GM12878 (cell line): ENCODE measurements at regions not wholly inside any gene's neighbourhood (a gene's known extent, or its start where the extent isn't known, plus 50 kb on each side); places are given as distances from the start of the nearest gene placed in this dataset.

ENCODE experiments used
- ATAC-seq: fragments of 200-7000 bp; cut with Tn5 transposase; 3 replicates; pipeline ENCODE4 v1.9.1; 2020; ENCODE audit warnings: mild to moderate bottlenecking, moderate library complexity
- BruUV-seq: library from RNA; stranded (reverse); fragments of 400-500 nt; replicated peaks from 2 replicates; lab custom pipeline; 2021; lab: Mats Ljungman, UMichigan
- CTCF ChIA-PET: fragments of 300-600 bp; sonication (Branson Sonifier 250); formaldehyde crosslinking; extraction: SDS; loops from one replicate; lab custom pipeline; 2021; ENCODE audit warnings: inconsistent platforms; lab: Yijun Ruan, JAX
- POLR2A ChIA-PET: fragments of 350-600 bp; formaldehyde crosslinking; extraction: SDS; loops from one replicate; lab custom pipeline; 2021; ENCODE audit warnings: inconsistent platforms; lab: Charles Lee
- RAD21 ChIA-PET: fragments of 300-600 bp; sonication (Branson Sonifier 250); formaldehyde crosslinking; loops from one replicate; lab custom pipeline; 2023; ENCODE audit warnings: antibody characterized with exemption; ENCODE audit not compliant: unreplicated experiment; lab: Charles Lee
- SMC1A ChIA-PET: fragments of 300-600 bp; sonication (Branson Sonifier 250); formaldehyde crosslinking; loops from one replicate; lab custom pipeline; 2023; ENCODE audit not compliant: unreplicated experiment, uncharacterized antibody; lab: Charles Lee
- DNase-seq: peaks from one replicate; pipeline ENCODE4 v3.0.0-alpha.2; 2011; ENCODE audit warnings: low read depth, low spot score
- FAIRE-seq: peaks from 3 replicates; lab custom pipeline; 2011; peaks lifted over from hg19 to GRCh38; lab: Jason Lieb, UNC
- H2AFZ ChIP-seq: 2 replicates; pipeline ENCODE4 v1.6.0; 2011; ENCODE audit warnings: low read depth, low read length, control low read depth; ENCODE audit not compliant: control insufficient read depth
- H3K27ac ChIP-seq: 2 replicates; pipeline ENCODE4 v1.5.1; 2011; ENCODE audit warnings: control low read depth; ENCODE audit not compliant: control insufficient read depth, insufficient read depth
- H3K27me3 ChIP-seq, 2 experiments: replicated peaks in 1 of 2; 2 replicates each; pipeline versions ENCODE4 v1.6.0 to v1.6.1; 2011; ENCODE audit warnings: low read length in 1 of 2; ENCODE audit not compliant: control insufficient read depth in 2 of 2, insufficient read depth in 2 of 2
- H3K36me3 ChIP-seq, 2 experiments: 2 replicates each; pipeline ENCODE4 v1.5.1; 2011; ENCODE audit warnings: low read length in 1 of 2; ENCODE audit not compliant: control insufficient read depth in 2 of 2, insufficient read depth in 2 of 2
- H3K4me1 ChIP-seq: 2 replicates; pipeline ENCODE4 v1.6.1; 2011; ENCODE audit warnings: mild to moderate bottlenecking, low read length, moderate library complexity, mixed read lengths; ENCODE audit not compliant: control insufficient read depth, insufficient read depth
- H3K4me2 ChIP-seq: 2 replicates; pipeline ENCODE4 v1.6.0; 2011; ENCODE audit warnings: control low read depth; ENCODE audit not compliant: control insufficient read depth, insufficient read depth
- H3K4me3 ChIP-seq: fragments of 200-600 bp; sonication (generic); 2 replicates; pipeline ENCODE4 v1.5.1; 2016
- H3K79me2 ChIP-seq: 2 replicates; pipeline ENCODE4 v1.6.0; 2011; ENCODE audit warnings: low read length; ENCODE audit not compliant: control insufficient read depth, insufficient read depth
- H3K9ac ChIP-seq: 2 replicates; pipeline ENCODE4 v1.8.0; 2011; ENCODE audit warnings: low read length, control low read depth, mixed read lengths; ENCODE audit not compliant: control insufficient read depth, insufficient read depth
- H3K9me3 ChIP-seq: replicated peaks from 3 replicates; pipeline ENCODE4 v1.5.1; 2011; ENCODE audit warnings: mild to moderate bottlenecking, low read length; ENCODE audit not compliant: control insufficient read depth, insufficient read depth
- H4K20me1 ChIP-seq: 2 replicates; pipeline ENCODE4 v1.6.0; 2011; ENCODE audit not compliant: control insufficient read depth, insufficient read depth
- ASH2L ChIP-seq: fragments of 300-600, 200-600 bp; sonication (generic); IDR thresholded peaks from 2 replicates; pipeline ENCODE4 v1.6.1; 2017; ENCODE audit warnings: low read depth, mild to moderate bottlenecking, borderline replicate concordance
- CBX5 ChIP-seq: sonication (generic); IDR thresholded peaks from 2 replicates; pipeline ENCODE4 v1.6.1; 2016; ENCODE audit warnings: low read depth, moderate library complexity, mild to moderate bottlenecking, inconsistent platforms
- CUX1 ChIP-seq: IDR thresholded peaks from 2 replicates; pipeline ENCODE4 v1.6.1; 2012; ENCODE audit warnings: improper control_type of control experiment, low read depth, low read length; ENCODE audit not compliant: insufficient replicate concordance
- GATAD2B ChIP-seq: fragments of 450-650 bp; conservative IDR thresholded peaks from 2 replicates; pipeline ENCODE4 v1.6.1; 2017; ENCODE audit warnings: low read depth, mild to moderate bottlenecking, moderate library complexity
- IRF5 ChIP-seq: fragments of 450-650 bp; IDR thresholded peaks from 2 replicates; pipeline ENCODE4 v1.6.1; 2017; ENCODE audit warnings: borderline replicate concordance
- NFYA ChIP-seq: IDR thresholded peaks from 2 replicates; pipeline ENCODE4 v1.6.1; 2011; ENCODE audit warnings: low read depth, mild to moderate bottlenecking, low read length, improper control_type of control experiment, borderline replicate concordance
- SUZ12 ChIP-seq: fragments of 200-600 bp; sonication (generic); IDR thresholded peaks from one replicate; pipeline ENCODE4 v1.6.1; 2018; ENCODE audit warnings: antibody characterized with exemption, mild to moderate bottlenecking; ENCODE audit not compliant: unreplicated experiment
- TBL1XR1 ChIP-seq: IDR thresholded peaks from 2 replicates; pipeline ENCODE4 v1.6.1; 2012; ENCODE audit warnings: low read depth, low read length, improper control_type of control experiment
- YY1 ChIP-seq: IDR thresholded peaks from 2 replicates; pipeline ENCODE4 v1.6.1; 2011; ENCODE audit warnings: low read depth, mild to moderate bottlenecking, low read length
- WGBS: methylation state at CpG from one replicate; pipeline ENCODE4 v1.1.6; 2016; ENCODE audit warnings: low lambda C conversion rate; ENCODE audit not compliant: insufficient replicate concordance, insufficient coverage; ENCODE audit errors: missing lambda C conversion rate; 5-methylcytosine and 5-hydroxymethylcytosine counted together
- in situ Hi-C: fragments of 300-500 bp; cut with MboI; formaldehyde crosslinking; loops from 9 replicates; pipeline ENCODE4 v1.14.3; 2018; ENCODE audit warnings: mixed read lengths
- intact Hi-C: fragments of 100-400 bp; cut with micrococcal nuclease; formaldehyde crosslinking; loops from one replicate; pipeline ENCODE4 v1.14.2; 2022; ENCODE audit not compliant: unreplicated experiment
- TF ChIP-seq, protein P1 (sequence below): IDR thresholded peaks from 2 replicates; pipeline ENCODE4 v1.6.1; 2011; ENCODE audit warnings: low read depth, low read length, improper control_type of control experiment, borderline replicate concordance

- TF ChIP-seq IRF5 = no peak
- TF ChIP-seq GATAD2B = no peak
- TF ChIP-seq NFYA = no peak
- no peak for TF ChIP-seq CBX5
- no peak for TF ChIP-seq ASH2L
- no peak for TF ChIP-seq TBL1XR1
- no peak for TF ChIP-seq YY1
- TF ChIP-seq SUZ12 = no peak
- TF ChIP-seq, protein P1, sequence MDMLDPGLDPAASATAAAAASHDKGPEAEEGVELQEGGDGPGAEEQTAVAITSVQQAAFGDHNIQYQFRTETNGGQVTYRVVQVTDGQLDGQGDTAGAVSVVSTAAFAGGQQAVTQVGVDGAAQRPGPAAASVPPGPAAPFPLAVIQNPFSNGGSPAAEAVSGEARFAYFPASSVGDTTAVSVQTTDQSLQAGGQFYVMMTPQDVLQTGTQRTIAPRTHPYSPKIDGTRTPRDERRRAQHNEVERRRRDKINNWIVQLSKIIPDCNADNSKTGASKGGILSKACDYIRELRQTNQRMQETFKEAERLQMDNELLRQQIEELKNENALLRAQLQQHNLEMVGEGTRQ = no peak
- no peak for TF ChIP-seq CUX1
- H3K36me3 ChIP-seq = no peaks in the 10 kb centered on the region
Observed at GRCh38 chr2:200086911-200087310, 131.5 kb downstream of the MAIP1 start.

More at GRCh38 chr2:200086911-200087310, 131.5 kb downstream of the MAIP1 start:
- no peaks in the 10 kb centered on the region for H3K4me1 ChIP-seq
- ChIA-PET CTCF (no interaction called here), SMC1A (no interaction called here), RAD21 (no interaction called here), POLR2A (no interaction called here)
- H2AFZ ChIP-seq = no peak overlapping the region
- WGBS = 62% methylated on average over 8 of the region's 9 CpGs
- H3K79me2 ChIP-seq = no peaks in the 10 kb centered on the region
- DNase-seq (no peak), ATAC-seq (no peak), FAIRE-seq (no peak)
- intact Hi-C loops (no loop called here), in situ Hi-C loops (no loop called here)
- H4K20me1 ChIP-seq = no peaks in the 10 kb centered on the region
- H3K9ac ChIP-seq = no peak overlapping the region
- no peak overlapping the region for H3K27ac ChIP-seq
- H3K9me3 ChIP-seq = no peaks in the 10 kb centered on the region
- BruUV-seq = no TSS peak
- H3K4me2 ChIP-seq = no peak overlapping the region
- no peak overlapping the region for H3K4me3 ChIP-seq
- H3K27me3 ChIP-seq = no peaks in the 10 kb centered on the region; a peak in 2 of 4 replicates
